GM23248 (cell line): ENCODE measurements at regions not wholly inside any gene's neighbourhood (a gene's known extent, or its start where the extent isn't known, plus 50 kb on each side); places are given as distances from the start of the nearest gene placed in this dataset.

Experiments
- EZH2 ChIP-seq: fragments of 200-600 bp; sonication (generic); IDR thresholded peaks from 2 replicates; pipeline ENCODE4 v1.6.1; 2018; ENCODE audit warnings: antibody characterized with exemption, mild to moderate bottlenecking; ENCODE audit not compliant: insufficient read depth, poor library complexity, severe bottlenecking
- EZH2phosphoT487 ChIP-seq: fragments of 200-600 bp; sonication (generic); IDR thresholded peaks from 2 replicates; pipeline ENCODE4 v1.6.1; 2018; ENCODE audit warnings: antibody characterized with exemption, moderate library complexity, mild to moderate bottlenecking, low read depth; ENCODE audit not compliant: insufficient read depth

DNA sequence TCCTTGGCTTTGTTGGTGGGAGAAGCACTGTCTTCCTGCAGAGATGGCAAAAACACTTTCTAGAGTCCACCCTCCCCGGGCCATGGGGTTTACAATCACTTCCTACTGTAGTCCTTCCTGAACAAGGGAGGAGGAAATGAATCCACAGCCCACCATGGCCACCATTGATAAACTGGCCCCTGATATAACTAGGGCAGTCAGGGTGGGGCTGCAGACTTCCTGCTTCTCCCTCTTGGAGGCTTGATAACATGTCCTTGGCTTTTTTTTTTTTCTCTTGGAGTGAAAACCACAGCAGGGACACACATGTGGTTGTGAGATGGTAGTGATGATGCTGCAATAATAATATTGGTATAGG is 437.8 kb downstream of the ZNF521 start:
- no peak for TF ChIP-seq EZH2phosphoT487
- TF ChIP-seq EZH2 = no peak
